ENCODE measurements at regions not wholly inside any gene's neighbourhood (a gene's known extent, or its start where the extent isn't known, plus 50 kb on each side); places are given as distances from the start of the nearest gene placed in this dataset.
"Not testable (repeated sequence)": the region's sequence is repeated elsewhere in the genome, so short reads cannot be mapped to it uniquely, and the experiment has no call there.

DNA sequence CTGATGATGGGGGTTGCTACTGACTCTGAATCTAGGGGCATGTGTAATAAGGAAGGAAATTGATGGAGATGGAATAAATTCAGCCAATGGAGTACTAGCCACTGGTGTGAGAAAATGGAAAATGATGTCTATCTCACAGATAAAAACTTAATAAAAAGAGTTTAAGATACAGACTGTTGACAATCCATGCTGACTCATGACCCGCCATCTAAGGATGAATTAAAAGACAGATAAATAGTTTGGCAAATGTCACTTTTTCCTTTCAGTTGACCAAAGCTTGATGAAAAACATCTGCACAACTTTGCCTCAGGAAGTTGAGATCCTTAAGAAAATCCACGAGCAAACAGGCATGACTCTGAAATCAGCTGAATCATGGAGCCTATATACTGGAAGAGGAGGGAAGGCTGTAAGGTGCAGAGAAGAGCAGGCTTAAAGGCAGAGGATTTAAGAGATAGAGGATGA lies 82.6 kb upstream of the BMP5 start:
- no peak for DNase-seq (ENCODE audit: low spot score)

DNA sequence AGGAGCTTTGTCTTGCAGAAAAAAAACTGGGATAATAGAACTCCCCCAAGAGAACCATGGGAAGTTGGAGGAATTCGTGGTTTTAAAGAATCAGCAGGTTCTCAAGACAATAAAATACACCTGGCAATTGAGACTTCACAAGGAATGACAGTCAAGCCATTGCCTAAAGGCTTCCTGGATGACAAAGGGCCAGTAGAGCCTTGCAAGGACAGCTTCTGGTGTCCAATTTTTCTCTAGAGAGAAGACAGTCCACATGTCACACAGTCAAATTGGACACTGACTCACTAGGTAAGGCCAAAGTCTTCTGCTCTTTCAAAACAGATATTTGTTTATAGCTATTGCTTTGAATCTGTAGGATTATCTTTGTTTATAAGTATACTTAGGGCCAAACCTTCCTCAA lies 80.3 kb upstream of the BMP5 start:
- DNase-seq (ENCODE audit: low spot score), result no peak

DNA sequence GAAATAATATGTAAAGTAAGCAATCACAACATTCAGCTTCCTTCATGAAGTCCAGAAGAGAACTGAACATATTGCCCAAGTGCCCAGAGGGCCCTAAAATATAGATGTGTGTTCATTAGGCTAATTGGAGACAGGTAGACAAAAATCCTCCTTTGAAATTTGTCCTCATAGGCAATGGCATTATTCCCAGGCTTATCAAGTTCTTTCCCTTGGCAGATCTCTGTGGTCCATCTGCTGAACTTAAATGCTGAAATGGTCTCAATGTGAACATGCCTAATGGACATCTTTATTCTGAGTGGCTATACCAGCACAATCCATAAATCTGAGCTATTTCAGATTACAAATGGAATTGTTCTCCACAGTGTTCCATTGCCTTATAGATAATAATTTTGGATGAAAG lies 79.0 kb upstream of the BMP5 start:
- no peak for DNase-seq (ENCODE audit: low spot score)

DNA sequence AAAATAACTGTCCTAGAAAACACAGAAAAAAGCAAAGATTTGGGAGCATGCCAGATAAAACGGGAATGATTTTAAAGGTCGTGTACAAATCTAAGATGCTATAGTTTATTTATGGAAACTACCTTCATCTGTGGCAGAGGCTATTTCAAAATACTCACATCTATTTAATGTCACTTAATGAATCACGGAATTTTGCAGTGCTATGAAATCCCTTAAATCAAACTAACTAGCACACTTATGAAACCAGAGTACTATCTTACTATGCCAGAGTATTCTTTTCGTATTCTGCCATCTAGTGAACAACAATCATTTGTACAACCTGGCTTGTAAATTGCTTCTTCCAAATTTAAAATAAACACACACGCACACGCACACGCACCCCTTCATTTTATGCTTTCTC lies 77.9 kb upstream of the BMP5 start:
- DNase-seq (ENCODE audit: low spot score), result peak; percentile 42

DNA sequence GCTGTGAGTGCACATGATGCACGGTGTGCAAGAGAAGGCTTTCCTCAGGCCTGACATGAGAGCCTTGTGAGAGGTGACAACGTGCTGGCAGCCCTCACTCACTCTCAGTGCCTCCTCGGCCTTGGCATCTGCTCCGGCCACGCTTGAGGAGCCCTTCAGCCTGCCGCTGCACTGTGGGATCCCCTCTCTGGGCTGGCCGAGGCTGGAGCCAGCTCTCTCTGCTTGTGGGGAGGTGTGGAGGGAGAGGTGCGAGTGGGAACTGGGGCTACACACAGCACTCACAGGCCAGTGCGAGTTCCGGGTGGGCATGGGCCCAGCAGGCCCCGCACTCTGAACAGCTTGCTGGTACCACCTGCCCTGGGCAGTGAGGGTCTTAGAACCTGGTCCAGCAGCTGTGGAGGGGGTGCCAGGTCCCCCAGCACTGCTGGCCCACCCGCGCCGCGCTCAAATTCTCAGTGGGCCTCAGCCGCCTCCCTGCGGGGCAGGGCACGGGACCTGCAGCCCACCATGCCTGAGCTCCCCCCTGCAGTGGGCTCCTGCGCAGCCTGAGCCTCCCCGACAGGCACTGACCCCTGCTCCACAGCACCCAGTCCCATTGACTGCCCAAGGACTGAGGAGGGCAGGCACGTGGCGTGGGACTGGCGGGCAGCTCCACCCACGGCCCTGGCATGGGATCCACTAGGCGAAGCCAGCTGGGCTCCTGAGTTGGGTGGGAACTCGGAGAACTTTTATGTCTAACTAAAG lies 74.9 kb upstream of the BMP5 start:
- DNase-seq (ENCODE audit: low spot score), result no peak

DNA sequence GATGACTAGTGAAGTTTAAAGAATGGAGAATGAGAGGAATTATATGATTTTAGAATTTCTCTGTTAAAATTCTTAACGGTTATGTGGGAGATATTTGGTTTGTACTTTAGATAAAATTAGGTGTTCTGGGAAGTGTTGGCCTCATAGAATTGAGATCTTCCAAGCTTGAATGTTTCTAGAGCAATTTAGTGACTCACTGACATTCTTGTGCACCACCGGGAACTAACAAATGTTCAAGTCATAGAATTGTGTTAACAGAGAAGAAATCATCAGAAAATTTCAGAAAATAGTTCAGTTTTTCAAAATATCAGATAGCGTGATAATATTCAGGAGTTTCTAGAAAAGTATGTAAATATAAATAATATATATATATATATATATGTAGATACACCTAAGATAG lies 67.9 kb upstream of the BMP5 start:
- DNase-seq (ENCODE audit: low spot score), result no peak

DNA sequence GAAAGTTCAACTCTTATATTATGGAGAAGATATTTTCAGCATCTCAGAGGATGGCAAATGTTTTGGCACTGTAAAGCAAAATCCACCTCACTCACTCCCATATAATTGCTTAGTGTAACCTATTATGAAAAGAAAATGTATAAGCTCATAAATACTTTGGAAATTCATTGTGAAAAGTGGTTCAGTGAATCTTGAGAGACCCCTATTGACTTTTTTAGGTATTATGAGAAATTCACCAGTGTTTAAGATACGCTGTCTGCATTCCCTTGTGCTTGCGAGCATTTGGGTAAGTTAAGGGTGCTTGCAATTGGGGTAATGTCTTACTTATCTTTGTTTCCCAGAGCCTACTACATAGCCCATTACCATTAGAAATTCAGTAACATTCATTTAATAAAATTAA lies 66.3 kb upstream of the BMP5 start:
- no peak for DNase-seq (ENCODE audit: low spot score)

DNA sequence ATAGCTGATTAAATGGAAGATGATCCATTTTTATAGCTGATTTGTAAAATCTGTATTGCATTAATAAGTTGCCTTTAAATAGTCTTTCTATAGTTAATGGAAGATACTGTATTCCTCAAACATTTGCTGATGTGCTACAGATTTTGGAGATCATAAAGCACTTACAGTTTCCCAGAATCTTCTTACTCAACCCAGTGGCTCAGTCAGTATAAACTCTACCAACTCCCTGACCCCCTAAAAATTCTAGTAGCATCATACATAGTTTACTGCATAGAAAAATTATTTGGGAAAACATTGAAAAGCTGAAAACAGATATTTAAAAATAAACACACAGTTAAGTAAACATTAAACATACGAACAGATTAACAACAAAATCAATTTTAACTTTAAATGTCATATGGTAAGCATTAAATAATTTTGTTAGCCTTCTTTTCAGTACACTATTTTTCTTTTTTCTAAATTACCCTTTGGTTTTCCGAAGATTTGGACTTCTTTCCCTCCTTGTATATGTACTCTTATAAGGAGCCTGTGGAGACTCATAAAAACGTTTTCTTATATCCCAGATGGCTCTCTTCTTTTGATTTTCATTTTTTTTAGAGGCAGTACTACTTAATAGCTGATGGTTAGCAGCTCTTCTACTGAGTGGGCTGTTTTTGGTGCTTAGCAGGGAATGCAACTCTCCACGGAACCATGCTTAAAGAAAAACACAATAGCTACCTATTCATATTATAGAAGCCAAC lies 62.7 kb upstream of the BMP5 start:
- DNase-seq (ENCODE audit: low spot score), result no peak

DNA sequence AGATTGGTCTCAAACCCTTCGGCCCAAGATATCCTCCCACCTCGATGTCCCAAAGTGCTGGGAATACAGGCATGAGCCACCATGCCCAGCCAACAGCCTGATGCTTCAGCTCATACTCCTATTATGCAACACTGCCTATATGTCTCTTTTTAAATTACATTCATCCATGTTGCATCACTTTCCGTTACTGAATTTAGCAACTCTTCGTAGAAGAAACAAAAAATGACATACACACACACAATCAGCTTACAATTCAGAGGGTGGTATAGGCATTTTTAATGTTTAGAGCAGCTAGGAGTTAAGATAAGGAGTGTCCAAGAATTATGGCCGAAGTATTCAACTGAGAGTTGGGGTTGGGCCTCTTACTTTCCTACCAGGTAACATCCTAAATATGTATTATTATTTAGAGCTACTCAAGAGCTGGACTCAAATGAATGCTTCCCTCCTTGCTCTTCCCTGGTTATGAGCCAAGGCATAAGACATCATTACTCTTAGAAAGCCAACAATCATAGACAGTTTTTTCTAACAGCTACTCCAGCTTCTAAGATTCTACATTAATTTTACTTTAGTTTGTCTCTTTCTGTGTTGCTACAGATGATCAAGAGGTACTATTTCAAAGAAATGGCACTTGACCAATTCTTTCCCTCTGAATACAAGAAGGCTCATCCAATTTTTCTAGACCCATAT lies 62.0 kb upstream of the BMP5 start:
- DNase-seq (ENCODE audit: low spot score), result no peak

DNA sequence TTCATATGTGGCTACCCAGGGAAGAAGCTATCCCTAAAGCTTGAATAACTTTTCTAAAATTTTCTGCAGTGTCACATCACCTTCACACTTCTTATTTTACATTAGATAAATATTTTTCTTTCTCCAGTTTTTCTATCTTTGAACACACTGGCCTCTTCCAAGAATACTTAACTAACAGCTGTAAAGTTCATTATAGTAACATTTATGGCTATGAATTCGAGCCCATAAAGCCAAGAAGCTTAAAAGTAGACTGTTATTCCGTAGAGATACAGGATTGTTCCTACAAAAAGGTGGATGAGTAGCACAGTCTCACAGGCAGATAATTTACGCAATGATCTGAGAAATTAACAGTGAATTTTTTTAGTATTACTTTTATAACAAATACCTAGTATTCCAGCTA lies 55.7 kb upstream of the BMP5 start:
- DNase-seq (ENCODE audit: low spot score), result no peak

DNA sequence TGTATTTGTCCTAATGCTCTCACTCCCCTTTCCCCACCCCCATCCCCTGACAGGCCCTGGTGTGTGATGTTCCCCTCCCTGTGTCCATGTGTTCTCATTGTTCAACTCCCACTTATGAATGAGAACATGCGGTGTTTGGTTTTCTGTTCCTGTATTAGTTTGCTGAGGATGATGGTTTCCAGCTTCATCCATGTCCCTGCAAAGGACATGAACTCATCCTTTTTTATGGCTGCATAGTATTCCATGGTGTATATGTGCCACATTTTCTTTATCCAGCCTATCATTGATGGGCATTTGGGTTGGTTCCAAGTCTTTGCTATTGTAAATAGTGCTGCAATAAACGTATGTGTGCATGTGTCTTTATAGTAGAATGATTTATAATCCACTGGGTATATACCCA lies 52.3 kb upstream of the BMP5 start:
- DNase-seq (ENCODE audit: low spot score), result not testable (repeated sequence)

DNA sequence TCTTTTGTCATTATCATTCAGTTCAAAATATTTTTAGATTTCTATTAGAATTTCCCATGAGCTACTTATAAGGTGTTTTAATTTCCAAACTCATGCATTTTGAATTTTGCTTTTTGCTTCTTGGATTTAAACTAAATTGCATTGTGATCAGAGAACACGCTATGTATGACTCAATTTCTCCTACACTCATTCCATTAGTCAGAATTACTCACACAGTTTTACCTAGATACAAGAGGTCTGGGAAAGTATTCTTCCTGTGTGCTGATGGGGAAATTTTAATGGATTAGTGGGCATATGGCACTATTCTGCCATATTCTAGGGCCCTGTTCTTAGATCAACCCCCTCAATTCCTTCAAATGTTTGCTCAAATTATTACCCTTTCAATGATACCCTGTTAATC lies 49.9 kb upstream of the BMP5 start:
- no peak for DNase-seq (ENCODE audit: low spot score)
